Hepatocyte (in vitro differentiated cells): ENCODE measurements at regions not wholly inside any gene's neighbourhood (a gene's known extent, or its start where the extent isn't known, plus 50 kb on each side); places are given as distances from the start of the nearest gene placed in this dataset.

Experiments
- DNase-seq: peaks from one replicate; pipeline ENCODE4 v3.0.0-alpha.2; 2016; ENCODE audit warnings: low spot score
- H2AFZ ChIP-seq: fragments of 200-600 bp; sonication (generic); 2 replicates; pipeline ENCODE4 v1.6.0; 2016; ENCODE audit warnings: antibody characterized with exemption, mild to moderate bottlenecking
- H3K27ac ChIP-seq: fragments of 200-600 bp; sonication (generic); 2 replicates; pipeline ENCODE4 v1.5.1; 2016; ENCODE audit warnings: mild to moderate bottlenecking
- H3K27me3 ChIP-seq: fragments of 200-600 bp; sonication (generic); 2 replicates; pipeline ENCODE4 v1.6.1; 2016
- H3K36me3 ChIP-seq: fragments of 200-600 bp; sonication (generic); replicated peaks from 2 replicates; pipeline ENCODE4 v1.5.1; 2016; ENCODE audit warnings: low read depth; ENCODE audit not compliant: insufficient read depth
- H3K4me1 ChIP-seq: fragments of 200-600 bp; sonication (generic); 2 replicates; pipeline ENCODE4 v1.5.1; 2016; ENCODE audit warnings: mild to moderate bottlenecking, moderate library complexity; ENCODE audit not compliant: insufficient read depth
- H3K4me2 ChIP-seq: fragments of 200-600 bp; sonication (generic); 2 replicates; pipeline ENCODE4 v1.6.0; 2016
- H3K4me3 ChIP-seq: fragments of 200-600 bp; sonication (generic); 2 replicates; pipeline ENCODE4 v1.5.1; 2016; ENCODE audit warnings: mild to moderate bottlenecking
- H3K79me2 ChIP-seq: fragments of 200-600 bp; sonication (generic); 2 replicates; pipeline ENCODE4 v1.6.0; 2017; ENCODE audit warnings: mild to moderate bottlenecking
- H3K9me2 ChIP-seq: fragments of 200-600 bp; sonication (generic); replicated peaks from 2 replicates; pipeline ENCODE4 v1.6.0; 2017; ENCODE audit warnings: mild to moderate bottlenecking; ENCODE audit not compliant: insufficient read depth
- H3K9me3 ChIP-seq: fragments of 200-600 bp; sonication (generic); 2 replicates; pipeline ENCODE4 v1.5.1; 2016; ENCODE audit warnings: low read depth, mild to moderate bottlenecking
- H4K20me1 ChIP-seq: fragments of 200-600 bp; sonication (generic); 2 replicates; pipeline ENCODE4 v1.6.0; 2016; ENCODE audit warnings: mild to moderate bottlenecking; ENCODE audit not compliant: insufficient read depth, poor library complexity, severe bottlenecking
- CTCF ChIP-seq: fragments of 200-600 bp; sonication (generic); IDR thresholded peaks from 2 replicates; pipeline ENCODE4 v1.5.1; 2016; ENCODE audit warnings: antibody characterized with exemption, mild to moderate bottlenecking; ENCODE audit not compliant: poor library complexity
- EZH2 ChIP-seq: fragments of 200-600 bp; sonication (generic); IDR thresholded peaks from 2 replicates; pipeline ENCODE4 v1.6.1; 2016; ENCODE audit warnings: antibody characterized with exemption, mild to moderate bottlenecking, borderline replicate concordance
- EZH2phosphoT487 ChIP-seq: fragments of 200-600 bp; sonication (generic); IDR thresholded peaks from one replicate; pipeline ENCODE4 v1.6.1; 2018; ENCODE audit warnings: antibody characterized with exemption, mild to moderate bottlenecking, low read depth, moderate library complexity; ENCODE audit not compliant: unreplicated experiment, severe bottlenecking
- WGBS: methylation state at CpG from one replicate; pipeline ENCODE4 v1.1.6; 2016; ENCODE audit warnings: low lambda C conversion rate; ENCODE audit errors: missing lambda C conversion rate; 5-methylcytosine and 5-hydroxymethylcytosine counted together

GRCh38 chr9:120186276-120186675 lies 393.7 kb downstream of the CDK5RAP2 start:
- H4K20me1 ChIP-seq, result no peaks in the 10 kb centered on the region
- no peak overlapping the region for H3K4me2 ChIP-seq
- TF ChIP-seq CTCF, result no peak
- no peak for TF ChIP-seq EZH2
- TF ChIP-seq EZH2phosphoT487, result no peak
- DNase-seq, result no peak
- H3K36me3 ChIP-seq, result no peaks in the 10 kb centered on the region
- H2AFZ ChIP-seq, result no peak overlapping the region
- 79% methylated on average over 3 of the region's 3 CpGs for WGBS
- H3K27me3 ChIP-seq, result no peaks in the 10 kb centered on the region
- H3K4me3 ChIP-seq, result no peak overlapping the region
- no peaks in the 10 kb centered on the region for H3K79me2 ChIP-seq
- H3K27ac ChIP-seq, result no peak overlapping the region
- no peaks in the 10 kb centered on the region for H3K9me3 ChIP-seq
- no peaks in the 10 kb centered on the region for H3K9me2 ChIP-seq
- no peaks in the 10 kb centered on the region for H3K4me1 ChIP-seq

- DNase-seq, result no peak
- no peak overlapping the region for H3K27ac ChIP-seq
- no peaks in the 10 kb centered on the region for H3K79me2 ChIP-seq
- H3K4me1 ChIP-seq, result no peaks in the 10 kb centered on the region
- no peak overlapping the region for H2AFZ ChIP-seq
- WGBS, result 58% methylated on average over 3 of the region's 3 CpGs
- no peak overlapping the region for H3K4me2 ChIP-seq
- no peaks in the 10 kb centered on the region for H3K9me2 ChIP-seq
- H3K4me3 ChIP-seq, result no peak overlapping the region
- no peaks in the 10 kb centered on the region for H3K9me3 ChIP-seq
- H3K36me3 ChIP-seq, result no peaks in the 10 kb centered on the region
- no peaks in the 10 kb centered on the region for H4K20me1 ChIP-seq
- no peak for TF ChIP-seq CTCF
- no peak for TF ChIP-seq EZH2
- no peak for TF ChIP-seq EZH2phosphoT487
- no peaks in the 10 kb centered on the region for H3K27me3 ChIP-seq
These were observed 395.7 kb downstream of the CDK5RAP2 start for GRCh38 chr9:120184266-120184665.

GRCh38 chr9:120183615-120184014 lies 396.4 kb downstream of the CDK5RAP2 start:
- no peak for DNase-seq
- no peaks in the 10 kb centered on the region for H3K4me1 ChIP-seq
- H3K27me3 ChIP-seq, result no peaks in the 10 kb centered on the region
- WGBS, result 68% methylated on average over 3 of the region's 3 CpGs
- no peaks in the 10 kb centered on the region for H4K20me1 ChIP-seq
- H3K4me2 ChIP-seq, result no peak overlapping the region
- H3K9me3 ChIP-seq, result no peaks in the 10 kb centered on the region
- TF ChIP-seq EZH2phosphoT487 (no peak), CTCF (no peak), EZH2 (no peak)
- H3K36me3 ChIP-seq, result no peaks in the 10 kb centered on the region
- no peak overlapping the region for H3K4me3 ChIP-seq
- H3K79me2 ChIP-seq, result no peaks in the 10 kb centered on the region
- H2AFZ ChIP-seq, result no peak overlapping the region
- no peak overlapping the region for H3K27ac ChIP-seq
- H3K9me2 ChIP-seq, result no peaks in the 10 kb centered on the region

GRCh38 chr9:120182011-120182410 lies 398.0 kb downstream of the CDK5RAP2 start:
- Histone ChIP-seq H3K4me2 (no peak overlapping the region), H3K27ac (no peak overlapping the region), H3K79me2 (no peaks in the 10 kb centered on the region), H4K20me1 (no peaks in the 10 kb centered on the region), H2AFZ (no peak overlapping the region), H3K9me3 (no peaks in the 10 kb centered on the region), H3K9me2 (no peaks in the 10 kb centered on the region), H3K4me1 (no peaks in the 10 kb centered on the region), H3K36me3 (no peaks in the 10 kb centered on the region), H3K4me3 (no peak overlapping the region), H3K27me3 (no peaks in the 10 kb centered on the region)
- WGBS, result 68% methylated on average over 1 of the region's 1 CpG
- no peak for DNase-seq
- no peak for TF ChIP-seq EZH2
- TF ChIP-seq CTCF, result no peak
- TF ChIP-seq EZH2phosphoT487, result no peak
